T-helper 9 cell (primary cell): ENCODE measurements at regions not wholly inside any gene's neighbourhood (a gene's known extent, or its start where the extent isn't known, plus 50 kb on each side); places are given as distances from the start of the nearest gene placed in this dataset.
A peak's percentile ranks its signal among the peaks of the same experiment; 100 is the strongest.

ENCODE experiments used
- DNase-seq: peaks from one replicate; pipeline ENCODE4 v3.0.0-alpha.2; 2020

DNA sequence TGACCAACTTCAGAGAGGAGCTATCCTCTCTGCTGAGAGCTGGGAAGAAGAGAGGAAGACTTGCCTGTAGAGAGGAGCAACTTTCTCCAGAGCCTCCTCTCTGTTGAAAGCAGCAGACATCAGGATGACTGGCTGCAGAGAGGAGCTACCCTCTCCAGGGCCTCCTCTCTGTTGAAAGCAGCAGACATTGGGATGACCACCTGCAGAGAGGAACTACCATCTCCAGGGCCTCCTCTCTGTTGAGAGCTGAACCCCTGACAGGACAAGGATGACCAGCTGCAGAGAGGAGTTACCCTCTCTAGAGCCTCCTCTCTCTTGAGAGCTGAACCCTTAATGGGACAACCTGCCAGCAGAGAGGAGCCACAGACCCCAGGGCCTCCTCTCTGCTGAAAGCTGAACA is 83.0 kb upstream of the GJB5 start:
- DNase-seq: no peak

GRCh38 chr1:34681480-34682451 is 73.1 kb upstream of the GJB5 start:
- peak; percentile 9 for DNase-seq

GRCh38 chr1:34682452-34683223 is 72.2 kb upstream of the GJB5 start:
- no peak for DNase-seq

- no peak for DNase-seq
Measured at GRCh38 chr1:34683616-34684015, 71.2 kb upstream of the GJB5 start.

- DNase-seq: no peak
Measured at GRCh38 chr1:34684266-34684665, 70.6 kb upstream of the GJB5 start.

DNA sequence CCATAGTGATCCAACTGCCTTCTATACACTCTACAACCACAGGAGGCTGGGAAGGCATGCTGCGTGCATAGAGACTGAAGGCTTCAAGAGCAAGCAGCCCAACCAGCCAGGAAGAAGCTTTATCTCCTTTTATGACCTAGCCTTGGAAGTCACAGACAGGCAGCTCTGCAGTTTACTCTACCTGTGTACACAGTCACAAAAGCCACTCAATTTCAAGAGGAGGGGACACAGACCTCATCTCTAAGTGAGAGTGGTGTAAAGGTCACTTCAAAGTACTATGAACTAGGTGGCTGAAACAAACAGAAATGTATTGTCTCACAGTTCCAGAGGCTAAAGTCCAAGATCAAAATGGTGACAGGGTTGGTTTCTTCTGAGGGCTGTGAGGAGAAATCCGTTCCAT is 69.6 kb upstream of the GJB5 start:
- DNase-seq: no peak

DNA sequence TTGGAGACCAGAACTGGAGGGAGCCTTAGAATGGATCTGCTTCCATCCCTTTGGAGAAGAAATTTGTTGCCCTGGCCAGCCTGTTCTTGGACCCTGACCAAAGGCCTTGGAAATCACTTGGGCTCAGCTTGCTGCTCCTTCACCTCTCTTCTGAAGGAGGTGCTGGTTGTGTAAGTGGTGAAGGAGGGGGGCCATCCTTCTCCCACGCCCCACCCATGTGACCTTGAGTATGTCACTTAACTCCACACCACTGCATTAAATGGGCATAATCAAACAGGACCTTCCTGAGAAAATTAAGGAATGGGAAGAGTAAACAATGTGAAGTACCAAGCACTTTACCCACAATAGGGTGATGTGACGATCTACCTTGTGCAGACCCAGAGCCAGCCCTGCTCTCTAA is 68.3 kb upstream of the GJB5 start:
- DNase-seq: no peak

DNA sequence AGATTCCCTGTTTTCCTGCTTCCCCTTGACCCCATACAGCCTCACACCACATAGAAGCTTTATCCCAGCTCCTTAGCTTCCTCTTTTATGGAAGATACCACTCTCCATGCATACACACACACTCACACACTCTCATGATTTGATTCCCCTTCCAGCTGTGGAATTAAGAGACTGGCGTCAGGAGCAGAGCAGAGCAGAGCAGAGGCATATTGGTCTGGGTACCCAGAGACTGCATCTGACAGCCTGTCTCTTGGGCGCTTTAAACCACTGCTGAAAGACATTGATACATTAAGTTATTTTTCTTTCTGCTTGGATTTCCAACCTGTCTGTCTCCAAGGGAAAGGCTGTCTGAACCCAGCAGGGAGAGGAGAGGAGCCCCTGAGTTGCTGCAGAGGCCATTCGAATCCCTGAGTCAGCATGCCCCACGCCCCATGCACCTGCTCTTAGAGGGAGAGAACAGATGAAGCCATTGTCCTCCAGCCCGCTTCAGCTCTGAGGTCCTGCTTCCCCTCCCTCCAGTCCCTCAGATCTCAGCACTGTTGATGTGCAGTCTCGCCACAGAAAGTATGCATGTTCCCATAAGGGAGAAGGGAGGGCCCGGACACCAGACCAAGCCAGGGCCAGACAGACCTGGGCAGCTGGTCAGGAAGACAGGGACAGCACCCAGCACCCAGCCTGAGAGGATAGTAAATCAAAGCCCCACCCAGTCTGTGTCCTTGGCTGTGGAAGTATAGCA is 66.7 kb upstream of the GJB5 start:
- DNase-seq: no peak

GRCh38 chr1:34690269-34690668 is 64.6 kb upstream of the GJB5 start:
- no peak for DNase-seq

- DNase-seq: no peak
Measured at GRCh38 chr1:34693081-34693480, 61.8 kb upstream of the GJB5 start.

DNA sequence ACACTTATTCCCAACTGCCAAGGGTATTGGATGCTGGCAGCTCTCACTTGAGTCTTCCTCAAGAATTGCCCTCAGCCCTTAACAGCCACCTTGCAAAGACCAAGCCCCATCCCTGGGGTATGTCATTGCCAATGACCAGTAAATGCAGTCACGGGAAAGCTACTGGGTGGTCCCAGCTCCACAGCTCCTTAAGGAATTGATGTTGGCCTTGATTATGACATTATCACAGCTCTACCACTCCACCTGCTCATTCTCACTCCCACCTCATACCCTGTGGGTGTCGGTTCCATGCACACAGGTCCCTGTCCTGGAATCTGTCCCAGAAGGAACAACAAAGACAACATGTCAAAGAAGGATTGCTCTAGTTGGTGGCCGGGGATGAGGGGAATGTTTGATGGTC is 60.5 kb upstream of the GJB5 start:
- no peak for DNase-seq

DNA sequence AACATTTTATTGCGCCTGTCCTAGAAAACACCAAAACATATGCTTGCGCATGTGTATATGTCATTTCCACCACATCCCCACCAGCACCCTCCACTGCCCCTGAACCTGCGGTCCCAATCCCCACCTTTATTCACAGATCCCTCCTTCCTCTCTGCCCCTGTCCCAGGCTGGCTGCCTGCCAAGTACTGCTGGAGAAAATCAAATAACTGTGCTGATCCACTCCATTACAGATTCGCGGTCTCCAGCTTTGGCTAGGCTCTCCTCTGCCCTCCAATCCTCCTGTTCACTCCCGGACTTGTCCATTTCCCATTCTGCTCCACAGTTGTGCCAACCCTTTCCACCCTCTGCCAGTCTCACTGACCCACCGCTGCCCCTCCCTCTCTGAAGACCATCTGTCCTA is 59.3 kb upstream of the GJB5 start:
- DNase-seq: no peak

DNA sequence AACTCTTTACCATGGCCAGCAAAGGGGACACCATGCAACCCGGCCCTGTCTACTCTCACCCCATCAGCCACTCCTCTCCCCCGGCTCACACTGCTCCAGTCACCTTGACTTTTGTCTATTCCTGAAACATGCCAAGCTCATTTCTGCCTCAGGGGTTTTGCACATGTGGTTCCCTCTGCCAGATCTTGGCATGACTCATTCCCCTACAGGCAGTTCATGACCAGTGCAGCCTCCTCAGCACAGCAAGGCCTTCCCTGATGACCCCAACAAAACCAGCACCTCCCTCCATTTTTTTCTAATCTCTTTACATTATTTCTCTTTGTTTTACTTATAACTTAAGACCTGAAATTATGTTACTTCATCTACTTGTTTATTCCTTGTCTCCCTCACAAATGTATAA is 58.6 kb upstream of the GJB5 start:
- DNase-seq: no peak

GRCh38 chr1:34696981-34697380 is 57.9 kb upstream of the GJB5 start:
- DNase-seq: no peak

DNA sequence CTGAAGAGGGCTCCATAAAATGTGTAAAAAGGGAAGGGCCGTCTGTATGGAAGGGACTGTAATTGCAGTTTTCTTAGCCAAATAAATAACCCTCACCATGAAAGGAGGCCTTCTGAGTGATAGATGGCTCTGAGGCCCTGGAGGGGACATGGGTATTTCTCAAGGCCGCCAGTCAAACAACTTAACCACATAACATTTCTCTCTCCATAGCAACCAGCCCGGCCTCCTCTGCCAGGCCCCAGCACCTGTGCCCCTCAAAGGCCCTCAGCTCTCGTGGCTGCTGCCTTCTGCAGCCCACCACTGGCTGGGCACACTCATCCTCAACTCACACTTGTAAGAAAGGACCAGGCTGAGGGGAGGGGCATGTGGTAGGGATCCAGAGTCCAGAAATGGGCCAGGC is 57.0 kb upstream of the GJB5 start:
- DNase-seq: no peak

GRCh38 chr1:34701326-34702060 is 53.4 kb upstream of the GJB5 start:
- DNase-seq: no peak
